ENCODE measurements at regions not wholly inside any gene's neighbourhood (a gene's known extent, or its start where the extent isn't known, plus 50 kb on each side); places are given as distances from the start of the nearest gene placed in this dataset.

DNA sequence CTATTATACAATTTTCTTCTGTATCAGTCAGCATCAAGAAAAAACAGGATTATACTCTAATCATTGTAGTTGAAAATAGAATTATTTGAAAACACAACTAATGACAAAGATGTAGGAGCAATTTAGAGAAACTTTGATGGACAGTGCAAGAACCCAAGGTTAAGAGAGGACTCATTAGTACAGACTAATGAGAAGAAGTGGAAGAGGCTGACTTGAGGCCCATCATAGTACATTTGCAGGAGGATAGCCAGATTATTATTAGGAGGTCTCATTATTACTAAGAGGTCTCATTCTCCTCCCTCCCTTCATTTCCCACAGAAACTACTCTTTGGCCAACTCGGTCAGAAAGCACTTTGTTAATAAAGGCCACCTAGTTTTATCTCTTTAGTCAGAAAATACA, 1983.0 kb downstream of the SUCLG1 start (continued):
- TF ChIP-seq ZNF143 (CRISPR knock-in tag; IDR thresholded peaks at IDR 0.05): no peak
- TF ChIP-seq RBFOX2 (IDR thresholded peaks at IDR 0.05; ENCODE audit: low read depth, low read length): no peak

DNA sequence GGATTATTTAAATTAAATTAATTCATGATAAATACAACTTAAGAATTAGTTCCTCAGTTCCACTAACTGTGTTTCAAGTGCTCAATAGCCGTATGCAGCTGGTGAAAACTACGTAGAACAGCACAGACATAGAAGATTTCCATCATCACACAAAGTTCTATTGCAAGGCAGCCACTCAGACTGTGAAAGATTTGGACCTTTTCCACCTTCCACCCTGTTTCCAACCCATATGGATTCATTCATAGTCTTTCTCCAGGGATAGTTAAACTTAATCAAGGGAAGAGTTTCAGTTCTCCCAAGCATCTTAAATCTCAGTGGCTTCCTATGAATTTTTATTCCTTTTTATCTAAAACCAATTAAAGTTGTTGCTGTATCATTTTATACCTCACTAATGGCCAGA, 2030.8 kb downstream of the SUCLG1 start:
- H3K4me3 ChIP-seq: no peak overlapping the region
- no peaks in the 10 kb centered on the region for H3K4me1 ChIP-seq (replicated peaks in 1 of 2; ENCODE audit: control insufficient read depth in 2 of 2, insufficient read depth in 2 of 2, low read length in 2 of 2)
- POLR2A ChIA-PET: no interaction called here
- no peak overlapping the region for H3K4me2 ChIP-seq (ENCODE audit: insufficient read depth, low read length)
- CTCF ChIA-PET (ENCODE audit: low intra/inter-chr PET ratio): no interaction called here
- no peaks in the 10 kb centered on the region; the same call in 1 of the 2 replicates for H3K9me3 ChIP-seq (replicated peaks; ENCODE audit: control insufficient read depth, insufficient read depth, low read depth, low read length)
- H3K9me1 ChIP-seq (ENCODE audit: control insufficient read depth, insufficient read depth, low read length): no peaks in the 10 kb centered on the region
- no TSS peak for BruUV-seq (replicated peaks)
- H3K9ac ChIP-seq (ENCODE audit: insufficient read depth in 1 of 2, low read depth in 2 of 2, low read length in 2 of 2): no peak overlapping the region
- no peaks in the 10 kb centered on the region for H4K20me1 ChIP-seq (replicated peaks; ENCODE audit: control insufficient read depth, insufficient read depth, low read length)
- TF ChIP-seq HLTF (IDR thresholded peaks at IDR 0.05) (no peak), ZNF407 (IDR thresholded peaks at IDR 0.05; ENCODE audit: low read depth) (no peak), FOXP1 (CRISPR knock-in tag; IDR thresholded peaks at IDR 0.05) (no peak), ZNF324 (CRISPR knock-in tag; IDR thresholded peaks at IDR 0.05) (no peak), SIN3A (IDR thresholded peaks at IDR 0.05; ENCODE audit: borderline replicate concordance in 2 of 2, control insufficient read depth in 1 of 2, low read depth in 2 of 2, low read length in 2 of 2) (no peak), MAFG (tag; conservative IDR thresholded peaks at IDR 0.05) (no peak), ESRRB (CRISPR knock-in tag; IDR thresholded peaks at IDR 0.05; ENCODE audit: borderline replicate concordance) (no peak), POLR3A (IDR thresholded peaks at IDR 0.05; ENCODE audit: borderline replicate concordance, extremely low read depth, insufficient read depth, insufficient read length) (no peak), WHSC1 (IDR thresholded peaks at IDR 0.05; ENCODE audit: low read length) (no peak), HDAC1 (IDR thresholded peaks at IDR 0.05) (no peak), ZNF384 (IDR thresholded peaks at IDR 0.05; ENCODE audit: low read depth, low read length) (no peak), U2AF1 (optimal IDR thresholded peaks at IDR 0.05; ENCODE audit: low read depth, low read length) (no peak)
- H3K79me2 ChIP-seq (ENCODE audit: control insufficient read depth, insufficient read depth, low read length): no peaks in the 10 kb centered on the region
- no peak overlapping the region for H2AFZ ChIP-seq (ENCODE audit: low read depth, low read length)
- no peaks in the 10 kb centered on the region for H3K36me3 ChIP-seq (ENCODE audit: control insufficient read depth, insufficient read depth, low read length)
- ATAC-seq (no peak), FAIRE-seq (no peak), DNase-seq (ENCODE audit: extremely low read depth in 1 of 4, low spot score in 3 of 4) (no peak)
- intact Hi-C loops (cut with micrococcal nuclease) (no loop called here), in situ Hi-C loops (cut with MboI) (no loop called here)
- no peaks in the 10 kb centered on the region for H3K27me3 ChIP-seq (ENCODE audit: control insufficient read depth in 2 of 2, insufficient read depth in 2 of 2, low read length in 2 of 2)
- H3K27ac ChIP-seq (ENCODE audit: extremely low read depth, low read depth, low read length): no peak overlapping the region
- 9% methylated on average over 2 of the region's 2 CpGs for WGBS (ENCODE audit: insufficient coverage, low coverage, missing lambda C conversion rate)
